IMR-90 (cell line): ENCODE measurements at regions not wholly inside any gene's neighbourhood (a gene's known extent, or its start where the extent isn't known, plus 50 kb on each side); places are given as distances from the start of the nearest gene placed in this dataset.

Experiments
- CTCF ChIP-seq: conservative IDR thresholded peaks from 2 replicates; pipeline ENCODE4 v1.5.1; 2012; ENCODE audit warnings: mild to moderate bottlenecking, low read depth, low read length, improper control_type of control experiment
- MAFK ChIP-seq: IDR thresholded peaks from 2 replicates; pipeline ENCODE4 v1.6.1; 2012; ENCODE audit warnings: low read depth, low read length, improper control_type of control experiment
- POLR2A ChIP-seq: IDR thresholded peaks from 2 replicates; pipeline ENCODE4 v1.6.1; 2012; ENCODE audit warnings: mild to moderate bottlenecking, low read depth, low read length
- RFX5 ChIP-seq: IDR thresholded peaks from 2 replicates; pipeline ENCODE4 v1.8.0; 2012; ENCODE audit warnings: low read depth, mild to moderate bottlenecking, low read length, moderate library complexity

GRCh38 chrX:139213241-139213709, 317.3 kb upstream of the F9 start:
- TF ChIP-seq CTCF: no peak
- no peak for TF ChIP-seq MAFK
- no peak for TF ChIP-seq RFX5
- TF ChIP-seq POLR2A: no peak
